CD14-positive monocyte (primary cell): ENCODE measurements at regions not wholly inside any gene's neighbourhood (a gene's known extent, or its start where the extent isn't known, plus 50 kb on each side); places are given as distances from the start of the nearest gene placed in this dataset.

ENCODE experiments used
- DNase-seq, 3 donors: peaks; one replicate each; pipeline ENCODE4 v3.0.0-alpha.2; 2011 to 2022
- H2AFZ ChIP-seq: 2 replicates; pipeline ENCODE4 v1.6.0; 2012; ENCODE audit warnings: mild to moderate bottlenecking, low read depth, low read length, inconsistent platforms; ENCODE audit not compliant: insufficient read depth, poor library complexity, severe bottlenecking
- H3K27ac ChIP-seq, 2 donors: 1 replicate in 1 of 2; 2 replicates in 1 of 2; pipeline ENCODE4 v1.5.1; 2012 to 2013; ENCODE audit warnings: low read length in 2 of 2, control low read depth in 1 of 2, inconsistent platforms in 1 of 2, low read depth in 1 of 2, mild to moderate bottlenecking in 1 of 2
- H3K27me3 ChIP-seq, 2 donors: one replicate each; pipeline versions ENCODE4 v1.6.0 to v1.6.1; 2011 to 2013; ENCODE audit warnings: low read length in 2 of 2; ENCODE audit not compliant: control insufficient read depth in 2 of 2, insufficient read depth in 2 of 2
- H3K36me3 ChIP-seq, 2 donors: replicated peaks in 1 of 2; 1 replicate in 1 of 2; 2 replicates in 1 of 2; pipeline versions ENCODE4 v1.5.1 to v1.6.1; 2012 to 2013; ENCODE audit warnings: low read length in 2 of 2, control low read depth in 1 of 2, inconsistent platforms in 1 of 2, mild to moderate bottlenecking in 1 of 2; ENCODE audit not compliant: insufficient read depth in 2 of 2, control insufficient read depth in 1 of 2
- H3K4me1 ChIP-seq, 2 donors: 1 replicate in 1 of 2; 2 replicates in 1 of 2; pipeline versions ENCODE4 v1.5.1 to v1.6.1; 2012 to 2013; ENCODE audit warnings: low read length in 2 of 2, control low read depth in 1 of 2, inconsistent platforms in 1 of 2, mild to moderate bottlenecking in 1 of 2, moderate library complexity in 1 of 2; ENCODE audit not compliant: insufficient read depth in 2 of 2, control insufficient read depth in 1 of 2
- H3K4me2 ChIP-seq: replicated peaks from 2 replicates; pipeline ENCODE3; 2012; ENCODE audit warnings: low read length, moderate library complexity, mild to moderate bottlenecking; ENCODE audit not compliant: poor library complexity, severe bottlenecking; ENCODE audit errors: extremely low read depth
- H3K4me3 ChIP-seq, 3 experiments: fragments of 200-600 bp in 1 of 3; sonication (generic) in 1 of 3; replicated peaks in 1 of 3; 1 replicate in 2 of 3; 2 replicates in 1 of 3; pipeline ENCODE4 v1.5.1; 2011 to 2013; ENCODE audit warnings: low read length in 3 of 3, mild to moderate bottlenecking in 3 of 3, control low read depth in 2 of 3, low read depth in 2 of 3, inconsistent platforms in 1 of 3, moderate library complexity in 1 of 3
- H3K79me2 ChIP-seq: 2 replicates; pipeline ENCODE4 v1.6.0; 2012; ENCODE audit warnings: mild to moderate bottlenecking, control low read depth, inconsistent platforms, low read length, moderate library complexity; ENCODE audit not compliant: insufficient read depth
- H3K9ac ChIP-seq: 2 replicates; pipeline ENCODE4 v1.6.0; 2017; ENCODE audit warnings: low read length, mild to moderate bottlenecking; ENCODE audit not compliant: insufficient read depth, poor library complexity, severe bottlenecking
- H3K9me3 ChIP-seq, 2 donors: replicated peaks in 1 of 2; 1 replicate in 1 of 2; 2 replicates in 1 of 2; pipeline versions ENCODE4 v1.5.1 to v1.6.1; 2012 to 2013; ENCODE audit warnings: low read length in 2 of 2, control low read depth in 1 of 2; ENCODE audit not compliant: control insufficient read depth in 1 of 2, insufficient read depth in 1 of 2
- H4K20me1 ChIP-seq: 2 replicates; pipeline ENCODE4 v1.6.0; 2012; ENCODE audit warnings: mild to moderate bottlenecking, low read length, control low read depth, moderate library complexity; ENCODE audit not compliant: insufficient read depth
- H3K27ac Mint-ChIP-seq, 7 donors: one replicate each; pipeline ENCODE4 v1.8.0; 2020; ENCODE audit warnings: mild to moderate bottlenecking in 7 of 7, mixed read lengths in 7 of 7, moderate library complexity in 6 of 7, inconsistent platforms in 2 of 7
- H3K27me3 Mint-ChIP-seq, 3 donors: one replicate each; pipeline ENCODE4 v1.8.0; 2021 to 2022; ENCODE audit warnings: low read depth in 3 of 3, mild to moderate bottlenecking in 3 of 3, mixed read lengths in 3 of 3, moderate library complexity in 3 of 3, inconsistent platforms in 1 of 3
- H3K36me3 Mint-ChIP-seq, 2 donors: one replicate each; pipeline ENCODE4 v1.8.0; 2020; ENCODE audit warnings: mixed read lengths in 2 of 2, inconsistent platforms in 1 of 2, mild to moderate bottlenecking in 1 of 2
- H3K4me1 Mint-ChIP-seq: one replicate; pipeline ENCODE4 v1.8.0; 2020; ENCODE audit warnings: mild to moderate bottlenecking, mixed read lengths
- H3K4me3 Mint-ChIP-seq, 2 donors: one replicate each; pipeline ENCODE4 v1.8.0; 2020; ENCODE audit warnings: mild to moderate bottlenecking in 2 of 2, mixed read lengths in 2 of 2, moderate library complexity in 1 of 2
- H3K9me3 Mint-ChIP-seq, 7 donors: one replicate each; pipeline ENCODE4 v1.8.0; 2020 to 2022; ENCODE audit warnings: mixed read lengths in 7 of 7, mild to moderate bottlenecking in 6 of 7, moderate library complexity in 6 of 7, inconsistent platforms in 2 of 7
- CTCF ChIP-seq: fragments of 200-600 bp; IDR thresholded peaks from one replicate; pipeline ENCODE4 v1.8.0; 2022; ENCODE audit warnings: antibody characterized with exemption, mild to moderate bottlenecking
- WGBS: methylation state at CpG from one replicate; pipeline ENCODE4 v1.1.5; 2013; ENCODE audit warnings: missing lambda C conversion rate; ENCODE audit not compliant: insufficient coverage; 5-methylcytosine and 5-hydroxymethylcytosine counted together
- intact Hi-C, 2 donors: fragments of 100-400 bp; cut with micrococcal nuclease; formaldehyde crosslinking; loops; one replicate each; pipeline versions ENCODE4 v1.15.0 to v1.15.1; 2023

- no peak overlapping the region for H3K27ac Mint-ChIP-seq
- H3K4me3 Mint-ChIP-seq: no peak overlapping the region
- no peaks in the 10 kb centered on the region for H4K20me1 ChIP-seq
- no peak overlapping the region for H3K27ac ChIP-seq
- no peaks in the 10 kb centered on the region for H3K9me3 ChIP-seq
- peaks cover 13% of the 10 kb centered on the region for H3K4me1 Mint-ChIP-seq
- H3K79me2 ChIP-seq: no peaks in the 10 kb centered on the region
- no peak for TF ChIP-seq CTCF
- H2AFZ ChIP-seq: no peak overlapping the region
- H3K36me3 Mint-ChIP-seq: no peaks in the 10 kb centered on the region
- H3K27me3 ChIP-seq: no peaks in the 10 kb centered on the region
- no peaks in the 10 kb centered on the region for H3K9me3 Mint-ChIP-seq
- 95% methylated on average over 5 of the region's 6 CpGs for WGBS
- peaks cover 11 to 16% of the 10 kb centered on the region in 2 donors for H3K4me1 ChIP-seq
- H3K4me3 ChIP-seq: no peak overlapping the region
- H3K9ac ChIP-seq: no peak overlapping the region
- intact Hi-C loops: no loop called here
- peaks cover 0 to 2% (median 0%) of the 10 kb centered on the region in 3 donors for H3K27me3 Mint-ChIP-seq
- H3K4me2 ChIP-seq: no peak overlapping the region
- DNase-seq: no peak
- no peaks in the 10 kb centered on the region for H3K36me3 ChIP-seq
Measured at GRCh38 chr6:138677538-138677937, 96.0 kb upstream of the CCDC28A start.

- Histone ChIP-seq H3K4me2 (no peak overlapping the region), H3K9me3 (no peaks in the 10 kb centered on the region), H3K4me3 (no peak overlapping the region), H3K27me3 (no peaks in the 10 kb centered on the region), H3K9ac (no peak overlapping the region), H3K4me1 (peaks cover 5 to 10% of the 10 kb centered on the region in 2 donors), H4K20me1 (no peaks in the 10 kb centered on the region), H3K36me3 (no peaks in the 10 kb centered on the region), H2AFZ (no peak overlapping the region), H3K79me2 (no peaks in the 10 kb centered on the region), H3K27ac (no peak overlapping the region)
- H3K27me3 Mint-ChIP-seq: peaks cover 0 to 2% (median 0%) of the 10 kb centered on the region in 3 donors
- no peaks in the 10 kb centered on the region for H3K9me3 Mint-ChIP-seq
- no peak overlapping the region for H3K27ac Mint-ChIP-seq
- peaks cover 7% of the 10 kb centered on the region for H3K4me1 Mint-ChIP-seq
- H3K36me3 Mint-ChIP-seq: no peaks in the 10 kb centered on the region
- H3K4me3 Mint-ChIP-seq: no peak overlapping the region
- DNase-seq: no peak
- intact Hi-C loops: no loop called here
- no peak for TF ChIP-seq CTCF
Measured at GRCh38 chr6:138678168-138678567, 95.4 kb upstream of the CCDC28A start.
